ENCODE measurements at regions not wholly inside any gene's neighbourhood (a gene's known extent, or its start where the extent isn't known, plus 50 kb on each side); places are given as distances from the start of the nearest gene placed in this dataset.

- H3K36me3 Mint-ChIP-seq (ENCODE audit: insufficient read depth): no peaks in the 10 kb centered on the region
- H3K27ac Mint-ChIP-seq: no peak overlapping the region
- peaks cover 4% of the 10 kb centered on the region for H3K4me1 Mint-ChIP-seq (ENCODE audit: low read depth)
- no peaks in the 10 kb centered on the region for H3K9me3 Mint-ChIP-seq (ENCODE audit: low read depth)
- TF ChIP-seq, protein P1, sequence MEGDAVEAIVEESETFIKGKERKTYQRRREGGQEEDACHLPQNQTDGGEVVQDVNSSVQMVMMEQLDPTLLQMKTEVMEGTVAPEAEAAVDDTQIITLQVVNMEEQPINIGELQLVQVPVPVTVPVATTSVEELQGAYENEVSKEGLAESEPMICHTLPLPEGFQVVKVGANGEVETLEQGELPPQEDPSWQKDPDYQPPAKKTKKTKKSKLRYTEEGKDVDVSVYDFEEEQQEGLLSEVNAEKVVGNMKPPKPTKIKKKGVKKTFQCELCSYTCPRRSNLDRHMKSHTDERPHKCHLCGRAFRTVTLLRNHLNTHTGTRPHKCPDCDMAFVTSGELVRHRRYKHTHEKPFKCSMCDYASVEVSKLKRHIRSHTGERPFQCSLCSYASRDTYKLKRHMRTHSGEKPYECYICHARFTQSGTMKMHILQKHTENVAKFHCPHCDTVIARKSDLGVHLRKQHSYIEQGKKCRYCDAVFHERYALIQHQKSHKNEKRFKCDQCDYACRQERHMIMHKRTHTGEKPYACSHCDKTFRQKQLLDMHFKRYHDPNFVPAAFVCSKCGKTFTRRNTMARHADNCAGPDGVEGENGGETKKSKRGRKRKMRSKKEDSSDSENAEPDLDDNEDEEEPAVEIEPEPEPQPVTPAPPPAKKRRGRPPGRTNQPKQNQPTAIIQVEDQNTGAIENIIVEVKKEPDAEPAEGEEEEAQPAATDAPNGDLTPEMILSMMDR (IDR thresholded peaks at IDR 0.05; ENCODE audit: unreplicated experiment): no peak
- peaks cover 5% of the 10 kb centered on the region for H3K27me3 Mint-ChIP-seq
- DNase-seq (ENCODE audit: low spot score, unreplicated experiment): no peak
- H3K4me3 Mint-ChIP-seq (ENCODE audit: low read depth): no peak overlapping the region
These were observed 262.7 kb downstream of the DRD1 start for GRCh38 chr5:175181331-175181730.

DNA sequence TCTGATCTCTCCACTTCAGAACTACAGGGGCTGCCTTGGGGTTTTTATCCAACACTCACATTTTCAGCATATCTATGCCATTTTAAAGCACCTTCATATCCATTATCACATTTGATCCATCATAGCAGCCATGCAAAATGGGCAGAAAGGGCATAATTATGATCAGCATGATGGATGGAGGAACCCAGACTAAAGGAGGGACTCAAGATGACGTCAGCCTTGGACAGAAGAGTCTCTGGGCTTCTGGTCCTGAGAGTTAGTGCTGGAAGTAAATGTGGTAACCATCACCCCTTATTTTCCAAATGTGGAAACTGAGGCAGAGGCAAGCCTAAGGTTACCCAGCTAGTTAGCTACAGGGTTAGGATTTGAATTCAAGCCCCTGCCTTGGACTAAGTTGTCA, 273.1 kb downstream of the DRD1 start:
- no peak overlapping the region for H3K27ac Mint-ChIP-seq
- TF ChIP-seq, protein P1 (IDR thresholded peaks at IDR 0.05; ENCODE audit: unreplicated experiment): no peak
- peaks cover 8% of the 10 kb centered on the region for H3K27me3 Mint-ChIP-seq
- H3K4me1 Mint-ChIP-seq (ENCODE audit: low read depth): no peaks in the 10 kb centered on the region
- no peaks in the 10 kb centered on the region for H3K9me3 Mint-ChIP-seq (ENCODE audit: low read depth)
- no peak overlapping the region for H3K4me3 Mint-ChIP-seq (ENCODE audit: low read depth)
- no peak for DNase-seq (ENCODE audit: low spot score, unreplicated experiment)
- H3K36me3 Mint-ChIP-seq (ENCODE audit: insufficient read depth): no peaks in the 10 kb centered on the region

GRCh38 chr5:175168882-175169507, 275.0 kb downstream of the DRD1 start:
- Mint-ChIP-seq H3K4me1 (ENCODE audit: low read depth) (peaks cover 1% of the 10 kb centered on the region), H3K27me3 (peaks cover 20% of the 10 kb centered on the region), H3K4me3 (ENCODE audit: low read depth) (no peak overlapping the region), H3K9me3 (ENCODE audit: low read depth) (no peaks in the 10 kb centered on the region), H3K36me3 (ENCODE audit: insufficient read depth) (no peaks in the 10 kb centered on the region), H3K27ac (no peak overlapping the region)
- DNase-seq (ENCODE audit: low spot score, unreplicated experiment): no peak
- TF ChIP-seq, protein P1 (IDR thresholded peaks at IDR 0.05; ENCODE audit: unreplicated experiment): no peak

DNA sequence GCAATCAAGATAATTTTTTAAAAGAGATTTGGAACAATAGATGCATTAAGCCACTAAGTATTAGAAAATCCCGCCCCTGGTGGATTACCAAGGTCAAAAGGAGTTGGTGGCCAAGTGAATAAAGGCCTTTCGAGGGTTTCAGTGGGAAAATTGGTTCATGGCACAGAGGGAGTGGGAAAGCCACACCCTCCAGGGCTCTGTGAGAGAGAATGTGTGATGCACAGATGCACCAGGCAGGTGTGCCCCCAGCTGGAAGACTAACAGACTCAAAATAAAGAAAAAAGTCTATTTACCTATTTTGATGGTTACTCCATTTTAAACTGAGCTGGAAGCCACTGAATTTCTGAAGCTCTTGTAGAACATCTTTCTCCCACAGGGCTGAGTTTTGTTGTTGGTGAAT, 278.0 kb downstream of the DRD1 start:
- DNase-seq (ENCODE audit: low spot score, unreplicated experiment): no peak
- Mint-ChIP-seq H3K4me1 (ENCODE audit: low read depth) (peaks cover 12% of the 10 kb centered on the region), H3K9me3 (ENCODE audit: low read depth) (no peaks in the 10 kb centered on the region), H3K4me3 (ENCODE audit: low read depth) (no peak overlapping the region), H3K36me3 (ENCODE audit: insufficient read depth) (no peaks in the 10 kb centered on the region), H3K27ac (no peak overlapping the region), H3K27me3 (peaks cover 23% of the 10 kb centered on the region)
- TF ChIP-seq, protein P1 (IDR thresholded peaks at IDR 0.05; ENCODE audit: unreplicated experiment): no peak

DNA sequence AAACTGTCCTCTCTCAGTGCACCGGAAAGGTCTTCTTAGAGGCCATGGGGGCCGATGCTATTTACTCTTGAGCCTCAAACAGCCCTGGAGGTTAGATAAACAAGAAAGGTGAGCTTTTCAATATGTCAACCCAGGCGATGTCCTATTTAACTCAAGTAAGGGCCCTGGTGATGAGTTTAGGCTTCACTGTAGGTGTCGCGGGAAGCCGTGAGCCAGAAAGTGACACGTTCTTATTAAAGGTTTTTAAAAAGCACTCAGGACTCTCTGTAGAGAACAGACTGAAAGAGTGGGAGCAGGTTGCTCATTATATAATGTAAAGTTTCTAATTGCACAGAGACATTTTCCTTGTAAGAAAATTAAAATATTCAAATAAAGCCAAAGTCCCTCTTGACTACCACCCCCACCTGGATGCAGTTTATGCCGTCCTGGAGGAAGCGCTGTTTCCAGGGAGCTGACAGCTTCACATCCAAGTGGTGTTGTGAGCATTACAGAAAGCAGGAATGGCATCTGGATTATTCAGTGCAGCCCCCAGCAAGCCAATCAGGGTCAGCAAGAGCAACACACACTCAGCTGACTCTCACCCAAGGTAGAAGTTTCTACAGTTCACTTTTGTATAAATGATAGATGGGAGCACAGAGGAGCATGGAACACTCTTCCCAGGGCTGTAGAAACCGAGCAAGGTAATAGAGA, 280.3 kb downstream of the DRD1 start:
- DNase-seq (ENCODE audit: low spot score, unreplicated experiment): no peak
- TF ChIP-seq, protein P1 (IDR thresholded peaks at IDR 0.05; ENCODE audit: unreplicated experiment): no peak
- no peaks in the 10 kb centered on the region for H3K9me3 Mint-ChIP-seq (ENCODE audit: low read depth)

More for the DNA sequence above, 280.3 kb downstream of the DRD1 start:
- Mint-ChIP-seq H3K4me3 (ENCODE audit: low read depth) (no peak overlapping the region), H3K27ac (no peak overlapping the region), H3K27me3 (peaks cover 32% of the 10 kb centered on the region), H3K4me1 (ENCODE audit: low read depth) (peaks cover 12% of the 10 kb centered on the region), H3K36me3 (ENCODE audit: insufficient read depth) (no peaks in the 10 kb centered on the region)
